ENCODE measurements at regions not wholly inside any gene's neighbourhood (a gene's known extent, or its start where the extent isn't known, plus 50 kb on each side); places are given as distances from the start of the nearest gene placed in this dataset.

DNA sequence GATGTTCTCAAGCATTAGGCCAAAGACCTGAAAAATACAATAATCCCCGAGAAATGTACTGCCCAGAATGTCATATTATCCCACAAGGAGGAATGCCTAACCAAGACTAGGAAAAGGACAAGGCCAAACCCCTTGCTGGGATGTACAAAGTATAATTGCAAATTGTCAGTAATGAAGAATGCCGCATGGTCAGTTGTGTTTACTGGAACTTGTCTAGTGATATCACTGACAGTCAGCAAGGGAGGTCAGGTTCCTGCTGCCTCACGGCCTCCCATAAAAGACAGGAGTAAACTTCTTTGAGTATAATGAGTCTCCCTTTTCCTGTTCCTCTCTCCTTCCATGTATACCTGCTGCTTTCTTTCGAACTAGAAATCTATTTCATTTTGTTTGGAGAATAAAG, 222.8 kb downstream of the RHOU start:
- TF ChIP-seq POLR2A (IDR thresholded peaks at IDR 0.05) (no peak), CTCF (IDR thresholded peaks at IDR 0.05) (no peak)

All from right lobe of liver (tissue), 4 donors.